CD4-positive, alpha-beta T cell (primary cell): ENCODE measurements at regions not wholly inside any gene's neighbourhood (a gene's known extent, or its start where the extent isn't known, plus 50 kb on each side); places are given as distances from the start of the nearest gene placed in this dataset.

ENCODE experiments used
- ATAC-seq: fragments of 200-7000 bp; cut with Tn5 transposase; one replicate; pipeline ENCODE4 v1.10.0; 2022; ENCODE audit warnings: mild to moderate bottlenecking; ENCODE audit not compliant: poor library complexity
- CTCF ChIA-PET: fragments of 350-600 bp; sonication (Branson Sonifier 250); formaldehyde crosslinking; loops from one replicate; lab custom pipeline; 2021; ENCODE audit warnings: antibody characterized with exemption, inconsistent platforms; lab: Charles Lee
- POLR2A ChIA-PET: fragments of 350-600 bp; sonication (Branson Sonifier 250); formaldehyde crosslinking; loops from one replicate; lab custom pipeline; 2021; ENCODE audit warnings: antibody characterized with exemption, inconsistent platforms; lab: Charles Lee
- DNase-seq, 14 experiments: peaks; one replicate each; pipeline ENCODE4 v3.0.0-alpha.2; 2013 to 2020; ENCODE audit warnings: mixed read lengths in 2 of 14
- H3K27ac ChIP-seq, 2 donors: one replicate each; pipeline versions ENCODE4 v1.5.1 to v1.7.0; 2013; ENCODE audit warnings: low read length in 2 of 2, low read depth in 1 of 2, mild to moderate bottlenecking in 1 of 2
- H3K27me3 ChIP-seq, 2 experiments: 1 replicate in 1 of 2; 2 replicates in 1 of 2; pipeline versions ENCODE4 v1.6.1 to v1.7.0; 2013; ENCODE audit warnings: low read length in 2 of 2, control low read depth in 1 of 2, mild to moderate bottlenecking in 1 of 2, moderate library complexity in 1 of 2; ENCODE audit not compliant: insufficient read depth in 2 of 2, control insufficient read depth in 1 of 2
- H3K36me3 ChIP-seq: one replicate; pipeline ENCODE4 v1.6.1; 2013; ENCODE audit warnings: low read length, control low read depth; ENCODE audit not compliant: insufficient read depth
- H3K4me1 ChIP-seq: one replicate; pipeline ENCODE4 v1.6.1; 2013; ENCODE audit warnings: low read length, control low read depth; ENCODE audit not compliant: insufficient read depth
- H3K4me3 ChIP-seq: one replicate; pipeline ENCODE4 v1.5.1; 2013; ENCODE audit warnings: mild to moderate bottlenecking, low read length, moderate library complexity
- H3K9me3 ChIP-seq, 2 experiments: 1 replicate in 1 of 2; 2 replicates in 1 of 2; pipeline versions ENCODE4 v1.6.1 to v1.7.0; 2013; ENCODE audit warnings: low read length in 2 of 2, mild to moderate bottlenecking in 2 of 2, control low read depth in 1 of 2, moderate library complexity in 1 of 2; ENCODE audit not compliant: control insufficient read depth in 1 of 2, insufficient read depth in 1 of 2
- H3K27ac Mint-ChIP-seq: one replicate; pipeline ENCODE4 v1.8.0; 2020; ENCODE audit warnings: mixed read lengths
- H3K27me3 Mint-ChIP-seq: one replicate; pipeline ENCODE4 v1.8.0; 2021; ENCODE audit warnings: mixed read lengths
- H3K36me3 Mint-ChIP-seq: one replicate; pipeline ENCODE4 v1.8.0; 2021; ENCODE audit warnings: low read depth, mixed read lengths
- H3K4me1 Mint-ChIP-seq: one replicate; pipeline ENCODE4 v1.8.0; 2021; ENCODE audit warnings: low read depth, mixed read lengths
- H3K4me3 Mint-ChIP-seq: one replicate; pipeline ENCODE4 v1.8.0; 2020; ENCODE audit warnings: mild to moderate bottlenecking, mixed read lengths
- H3K9me3 Mint-ChIP-seq: one replicate; pipeline ENCODE4 v1.8.0; 2020; ENCODE audit warnings: mixed read lengths
- intact Hi-C, 2 experiments: fragments of 100-400 bp; cut with DNase I in 1 of 2; cut with micrococcal nuclease in 1 of 2; formaldehyde crosslinking; loops; one replicate each; pipeline versions ENCODE4 v1.15.1 to v1.9.0; 2023 to 2025; cut with DNase I, micrococcal nuclease
- TF ChIP-seq, protein P1 (sequence below): fragments of 200-600 bp; IDR thresholded peaks from one replicate; pipeline ENCODE4 v1.8.0; 2022; ENCODE audit warnings: antibody characterized with exemption, mild to moderate bottlenecking

DNA sequence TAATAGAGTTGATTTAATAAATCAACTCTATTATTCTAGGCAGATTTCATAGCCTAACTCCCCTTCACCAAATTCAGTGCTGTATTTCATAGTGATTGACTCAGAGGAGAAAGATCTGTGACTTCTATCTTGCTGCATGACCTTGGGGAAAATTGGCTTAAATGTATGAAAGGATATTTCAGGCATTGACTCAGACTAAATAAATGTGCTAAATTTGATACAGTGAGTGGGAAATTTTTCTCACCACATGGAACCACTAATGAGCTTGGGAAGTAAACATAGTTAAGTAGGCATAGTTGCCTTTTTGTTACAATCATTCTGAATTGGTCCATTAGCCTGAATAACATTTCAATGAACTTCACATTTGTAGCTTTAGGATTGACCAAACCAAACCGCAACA lies 89.0 kb upstream of the PRPS1L1 start:
- Histone ChIP-seq H3K27me3 (no peaks in the 10 kb centered on the region), H3K36me3 (no peaks in the 10 kb centered on the region), H3K27ac (no peak overlapping the region), H3K4me1 (no peaks in the 10 kb centered on the region), H3K9me3 (no peaks in the 10 kb centered on the region), H3K4me3 (no peak overlapping the region)
- H3K4me3 Mint-ChIP-seq = no peak overlapping the region
- no peaks in the 10 kb centered on the region for H3K27me3 Mint-ChIP-seq
- no peaks in the 10 kb centered on the region for H3K36me3 Mint-ChIP-seq
- no peak overlapping the region for H3K27ac Mint-ChIP-seq
- intact Hi-C loops = no loop called here
- ATAC-seq = no peak
- no peak for DNase-seq
- ChIA-PET CTCF (no interaction called here), POLR2A (no interaction called here)
- H3K4me1 Mint-ChIP-seq = no peaks in the 10 kb centered on the region
- TF ChIP-seq, protein P1, sequence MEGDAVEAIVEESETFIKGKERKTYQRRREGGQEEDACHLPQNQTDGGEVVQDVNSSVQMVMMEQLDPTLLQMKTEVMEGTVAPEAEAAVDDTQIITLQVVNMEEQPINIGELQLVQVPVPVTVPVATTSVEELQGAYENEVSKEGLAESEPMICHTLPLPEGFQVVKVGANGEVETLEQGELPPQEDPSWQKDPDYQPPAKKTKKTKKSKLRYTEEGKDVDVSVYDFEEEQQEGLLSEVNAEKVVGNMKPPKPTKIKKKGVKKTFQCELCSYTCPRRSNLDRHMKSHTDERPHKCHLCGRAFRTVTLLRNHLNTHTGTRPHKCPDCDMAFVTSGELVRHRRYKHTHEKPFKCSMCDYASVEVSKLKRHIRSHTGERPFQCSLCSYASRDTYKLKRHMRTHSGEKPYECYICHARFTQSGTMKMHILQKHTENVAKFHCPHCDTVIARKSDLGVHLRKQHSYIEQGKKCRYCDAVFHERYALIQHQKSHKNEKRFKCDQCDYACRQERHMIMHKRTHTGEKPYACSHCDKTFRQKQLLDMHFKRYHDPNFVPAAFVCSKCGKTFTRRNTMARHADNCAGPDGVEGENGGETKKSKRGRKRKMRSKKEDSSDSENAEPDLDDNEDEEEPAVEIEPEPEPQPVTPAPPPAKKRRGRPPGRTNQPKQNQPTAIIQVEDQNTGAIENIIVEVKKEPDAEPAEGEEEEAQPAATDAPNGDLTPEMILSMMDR = no peak
- H3K9me3 Mint-ChIP-seq = no peaks in the 10 kb centered on the region

DNA sequence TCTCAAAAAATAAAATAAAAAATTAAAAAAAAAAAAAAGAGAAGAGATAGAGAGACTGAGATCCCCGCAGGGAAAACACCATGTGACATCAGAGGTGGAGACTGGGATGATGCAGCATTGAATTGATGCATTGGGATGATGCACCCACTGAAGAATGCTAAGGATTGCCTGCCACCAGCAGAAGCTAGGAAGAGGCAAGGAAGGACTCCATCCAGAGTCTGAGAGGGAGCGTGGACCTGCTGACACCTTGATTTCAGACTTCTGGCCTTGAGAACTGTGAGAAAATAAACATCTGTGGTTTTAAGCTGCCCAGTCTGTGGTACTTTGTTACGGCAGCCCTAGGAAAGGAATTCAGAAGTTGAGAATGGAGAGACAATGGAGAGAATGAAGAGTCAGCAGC lies 89.8 kb upstream of the PRPS1L1 start:
- ATAC-seq (no peak), DNase-seq (no peak)
- Histone ChIP-seq H3K4me3 (no peak overlapping the region), H3K27me3 (no peaks in the 10 kb centered on the region), H3K27ac (no peak overlapping the region), H3K4me1 (no peaks in the 10 kb centered on the region), H3K9me3 (no peaks in the 10 kb centered on the region), H3K36me3 (no peaks in the 10 kb centered on the region)
- intact Hi-C loops = no loop called here
- Mint-ChIP-seq H3K27ac (no peak overlapping the region), H3K27me3 (no peaks in the 10 kb centered on the region), H3K9me3 (no peaks in the 10 kb centered on the region), H3K36me3 (no peaks in the 10 kb centered on the region), H3K4me3 (no peak overlapping the region), H3K4me1 (no peaks in the 10 kb centered on the region)
- CTCF ChIA-PET = no interaction called here
- TF ChIP-seq, protein P1 = no peak
- POLR2A ChIA-PET = no interaction called here

DNA sequence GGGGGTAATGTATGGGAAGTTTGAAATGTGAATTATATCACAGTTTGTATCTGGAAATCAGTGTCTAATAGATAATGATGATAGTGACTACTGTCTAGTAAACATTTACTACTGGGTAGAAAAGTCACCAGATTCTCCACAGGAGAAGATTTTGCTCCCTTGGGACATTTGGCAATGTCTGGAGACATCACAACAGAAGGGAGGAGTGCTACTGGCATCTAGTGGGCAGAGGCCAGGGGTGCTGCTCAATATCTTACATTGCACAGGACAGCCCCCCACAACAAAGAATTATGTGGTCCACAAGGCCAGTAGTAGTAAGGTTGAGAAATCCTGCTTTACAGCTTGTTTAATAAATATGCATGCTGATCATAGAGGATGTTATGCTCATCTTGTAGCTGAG lies 92.3 kb upstream of the PRPS1L1 start:
- Mint-ChIP-seq H3K27ac (no peak overlapping the region), H3K27me3 (no peaks in the 10 kb centered on the region), H3K36me3 (no peaks in the 10 kb centered on the region), H3K4me3 (no peak overlapping the region), H3K4me1 (no peaks in the 10 kb centered on the region), H3K9me3 (no peaks in the 10 kb centered on the region)
- no peak for DNase-seq
- Histone ChIP-seq H3K27ac (no peak overlapping the region), H3K27me3 (no peaks in the 10 kb centered on the region), H3K4me1 (no peaks in the 10 kb centered on the region), H3K4me3 (no peak overlapping the region), H3K36me3 (no peaks in the 10 kb centered on the region), H3K9me3 (no peaks in the 10 kb centered on the region)
- CTCF ChIA-PET = no interaction called here
- TF ChIP-seq, protein P1 = no peak
- POLR2A ChIA-PET = no interaction called here
- no peak for ATAC-seq
- intact Hi-C loops = no loop called here
